Inflammatory macrophage treated with lipopolysaccharide for 1 hour (primary cell): ENCODE measurements at regions not wholly inside any gene's neighbourhood (a gene's known extent, or its start where the extent isn't known, plus 50 kb on each side); places are given as distances from the start of the nearest gene placed in this dataset.
A peak's percentile ranks its signal among the peaks of the same experiment; 100 is the strongest.
"Not testable (repeated sequence)": the region's sequence is repeated elsewhere in the genome, so short reads cannot be mapped to it uniquely, and the experiment has no call there.

Source experiments
- DNase-seq, 2 donors: peaks; one replicate each; pipeline ENCODE4 v3.0.0-alpha.2; 2020 to 2022

GRCh38 chr18:59848002-59848401, 51.8 kb upstream of the PMAIP1 start:
- DNase-seq = no peak

DNA sequence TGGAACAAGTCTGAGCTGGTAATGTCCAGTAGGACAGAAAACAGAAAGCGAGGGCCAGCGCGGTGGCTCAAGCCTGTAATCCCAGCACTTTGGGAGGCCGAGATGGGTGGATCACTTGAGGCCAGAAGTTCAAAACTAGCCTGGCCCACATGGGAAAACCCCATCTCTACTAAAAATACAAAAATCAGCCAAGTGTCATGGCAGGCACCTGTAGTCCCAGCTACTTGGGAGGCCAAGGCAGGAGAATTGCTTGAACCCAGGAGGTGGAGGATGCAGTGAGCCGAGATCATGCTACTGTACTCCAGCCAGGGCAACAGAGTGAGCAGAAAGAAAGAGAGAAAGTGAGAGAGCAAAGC, 52.3 kb upstream of the PMAIP1 start:
- DNase-seq = not testable (repeated sequence)

DNA sequence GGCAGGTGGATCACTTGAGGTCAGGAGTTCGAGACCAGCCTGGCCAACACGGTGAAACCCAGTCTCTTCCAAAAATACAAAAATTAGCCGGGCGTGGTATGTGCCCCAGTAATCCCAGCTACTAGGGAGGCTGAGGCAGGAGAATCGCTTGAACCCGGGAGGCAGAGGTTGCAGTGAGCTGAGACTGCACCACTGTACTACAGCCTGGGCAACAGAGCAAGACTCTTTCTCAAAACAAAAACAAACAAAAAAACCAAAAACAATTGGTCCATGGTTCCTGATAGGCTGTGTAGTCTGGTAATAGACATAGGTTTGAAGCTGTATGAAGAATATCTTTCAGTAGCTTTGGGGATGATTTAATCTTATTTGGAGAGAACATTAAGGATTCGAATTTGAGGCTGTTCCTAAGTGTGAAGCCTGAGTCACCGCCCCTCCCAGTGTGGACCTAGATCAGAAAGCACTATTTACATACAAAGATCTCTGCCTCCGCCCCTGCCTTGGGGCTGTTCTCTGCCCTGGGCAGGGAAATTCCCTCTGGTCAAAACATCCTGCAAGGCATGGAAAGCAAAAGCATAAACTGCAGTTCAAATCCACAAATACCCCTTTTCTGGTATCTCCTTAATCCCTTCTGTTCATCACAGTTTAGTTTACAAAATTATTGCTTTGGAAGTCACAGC, 52.8 kb upstream of the PMAIP1 start:
- DNase-seq = peak; percentile 52 to 60

- no peak for DNase-seq
Observed at GRCh38 chr18:59842947-59843346, 56.8 kb upstream of the PMAIP1 start.

- peak in 1 of 2 donors; percentile 11 for DNase-seq
Observed at GRCh38 chr18:59839931-59840685, 59.7 kb upstream of the PMAIP1 start.

DNA sequence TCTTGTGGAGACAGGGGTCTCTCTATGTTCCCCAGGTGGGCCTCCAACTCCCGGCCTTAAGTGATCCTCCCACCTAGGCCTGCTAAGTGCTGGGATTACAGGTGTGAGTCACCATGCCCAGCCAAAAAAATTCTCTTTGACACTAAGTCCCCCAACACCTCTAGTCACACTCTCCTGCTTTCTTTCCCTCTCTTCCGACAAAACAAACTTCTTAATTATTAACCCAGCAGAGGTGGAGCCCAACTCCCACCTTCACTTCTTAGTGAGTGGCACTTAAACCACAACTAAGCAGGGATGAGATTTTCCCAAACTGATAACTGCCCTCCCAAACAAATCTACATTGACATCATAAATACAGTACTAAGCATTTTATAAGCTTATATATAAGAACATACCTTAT, 60.5 kb upstream of the PMAIP1 start:
- DNase-seq = no peak

DNA sequence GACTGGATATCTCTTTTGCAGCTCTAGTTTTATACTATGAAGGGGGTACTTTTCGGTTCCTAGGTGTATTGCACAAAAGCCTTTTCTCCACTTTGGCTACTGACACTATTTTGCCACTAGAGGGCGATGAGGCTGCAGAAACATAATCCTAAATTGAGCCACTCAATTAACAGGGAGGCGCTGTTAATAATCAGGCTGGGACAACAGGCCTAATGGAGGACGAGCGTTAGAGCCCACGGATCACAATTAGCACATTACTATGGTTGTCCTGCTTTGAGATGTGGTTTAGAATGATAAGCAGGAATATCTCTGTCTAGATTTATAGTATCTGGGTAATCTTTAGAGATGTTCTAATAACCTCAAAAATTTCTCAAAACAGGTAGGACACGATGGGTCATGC, 62.2 kb upstream of the PMAIP1 start:
- peak; percentile 61 to 91 for DNase-seq

- DNase-seq = no peak
Observed at GRCh38 chr18:59835605-59836379, 64.0 kb upstream of the PMAIP1 start.

- DNase-seq = no peak
Observed at GRCh38 chr18:59834267-59834666, 65.5 kb upstream of the PMAIP1 start.

- DNase-seq = no peak
Observed at GRCh38 chr18:59833785-59834184, 66.0 kb upstream of the PMAIP1 start.

GRCh38 chr18:59823596-59824195, 76.1 kb upstream of the PMAIP1 start:
- peak; percentile 8 to 62 for DNase-seq

- no peak for DNase-seq
Observed at GRCh38 chr18:59822612-59823550, 76.9 kb upstream of the PMAIP1 start.

DNA sequence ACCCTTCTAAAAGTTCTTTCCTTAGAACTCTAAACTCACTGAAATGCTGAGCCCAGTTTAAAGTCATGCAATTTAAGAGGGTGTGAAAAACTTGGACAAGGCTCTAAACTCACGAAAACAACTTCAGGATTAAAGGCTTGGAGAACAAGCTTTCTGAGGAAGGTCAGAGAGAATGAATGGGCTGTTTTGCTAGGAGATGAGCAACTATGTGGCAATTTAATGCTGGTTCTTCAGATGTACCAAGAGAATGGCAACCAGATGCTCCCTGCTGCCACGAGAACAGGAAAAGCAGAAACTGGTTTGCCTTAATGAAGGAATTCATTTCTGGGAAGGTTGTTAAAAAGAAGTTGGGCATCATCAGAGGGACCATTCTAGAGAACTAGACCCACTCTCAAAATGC, 77.8 kb upstream of the PMAIP1 start:
- DNase-seq = no peak

DNA sequence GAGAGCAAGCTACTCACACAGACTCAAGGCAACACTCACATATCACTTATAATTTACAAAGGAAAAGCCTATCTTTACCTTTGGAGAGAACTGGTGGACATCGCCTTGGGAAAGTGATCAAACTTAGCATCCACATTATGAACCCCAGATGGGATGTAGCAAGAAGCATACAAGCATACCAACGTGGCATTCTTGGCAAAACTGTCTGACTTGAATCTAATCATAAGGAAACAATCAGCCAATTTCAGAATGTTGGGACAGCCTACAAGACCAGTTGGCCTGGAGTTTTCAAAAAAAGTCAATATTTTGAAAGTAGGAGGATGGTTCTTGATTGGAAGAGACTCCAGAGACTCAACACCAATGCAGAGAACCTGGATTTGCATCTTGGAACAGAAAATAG, 79.1 kb upstream of the PMAIP1 start:
- DNase-seq = no peak

DNA sequence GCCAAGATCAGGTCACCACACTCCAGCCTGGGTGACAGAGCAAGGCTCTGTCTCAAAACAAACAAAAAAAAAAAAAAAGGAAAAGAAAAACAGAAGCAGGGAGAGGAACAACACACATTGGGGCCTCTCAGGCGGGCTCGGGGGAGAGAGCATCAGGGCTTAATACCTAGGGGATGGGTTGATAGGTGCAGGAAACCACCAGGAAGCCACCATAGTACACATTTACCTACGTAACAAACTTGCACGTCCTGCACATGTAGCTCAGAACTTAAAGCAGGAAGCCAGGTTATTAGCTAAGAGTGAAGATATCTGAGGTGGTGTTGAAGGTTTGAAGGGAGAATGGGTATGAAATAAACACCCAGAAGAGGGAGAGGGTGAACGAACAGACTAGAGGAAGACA, 81.0 kb upstream of the PMAIP1 start:
- DNase-seq = no peak

- no peak for DNase-seq
Observed at GRCh38 chr18:59814891-59815290, 84.9 kb upstream of the PMAIP1 start.

DNA sequence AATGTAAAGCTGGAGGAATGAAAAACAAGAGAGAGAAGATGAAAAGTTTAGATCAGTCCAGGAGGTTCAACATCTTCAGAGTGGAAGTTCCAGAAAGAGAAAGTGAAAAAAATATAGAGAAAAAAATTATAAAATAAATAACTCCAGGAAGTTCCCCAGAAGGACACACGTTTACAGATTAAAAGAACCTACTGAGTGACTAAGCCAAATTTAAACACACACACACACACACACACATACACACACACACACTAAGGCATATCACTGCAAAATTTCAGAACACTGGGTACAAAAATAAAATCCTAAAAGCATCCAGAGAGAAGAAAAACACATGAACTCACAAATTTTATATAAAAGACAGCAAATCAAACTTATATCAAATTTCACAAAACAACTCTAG, 85.9 kb upstream of the PMAIP1 start:
- DNase-seq = no peak

DNA sequence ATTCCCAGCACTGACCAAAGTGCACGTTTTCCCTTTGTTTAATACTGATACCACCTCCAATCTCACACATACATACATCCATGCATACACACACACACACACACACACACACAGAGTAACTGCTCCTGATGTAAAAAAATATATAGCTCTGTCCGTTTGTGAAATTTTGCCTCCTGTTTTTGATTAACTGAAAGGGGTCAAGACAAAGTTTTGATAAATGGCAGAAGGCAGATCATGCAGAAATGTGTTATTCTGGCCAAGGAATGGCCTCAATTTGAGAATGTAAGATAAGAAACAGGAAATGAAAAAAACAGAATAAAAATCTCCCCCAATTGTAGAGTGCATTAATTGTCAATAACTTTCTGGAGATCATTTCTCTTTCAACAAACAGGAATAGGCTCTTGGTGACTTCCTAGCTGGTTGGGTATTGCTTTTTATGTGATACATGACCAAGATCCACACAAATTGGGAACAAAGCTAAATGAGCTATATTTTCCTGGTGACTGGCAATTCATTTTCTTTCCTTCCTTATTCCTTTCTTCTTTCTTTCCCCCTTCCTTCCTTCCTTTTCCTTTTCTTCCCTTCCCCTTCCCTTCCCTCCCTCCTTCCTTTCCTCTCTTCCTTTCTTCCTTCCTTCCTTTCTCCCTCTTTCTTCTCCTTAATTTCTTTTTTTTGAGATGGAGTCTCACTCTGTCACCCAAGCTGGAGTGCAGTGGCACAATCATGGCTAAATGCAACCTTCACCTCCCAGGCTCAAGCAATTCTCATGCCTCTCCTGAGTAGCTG, 88.9 kb upstream of the PMAIP1 start:
- no peak for DNase-seq

DNA sequence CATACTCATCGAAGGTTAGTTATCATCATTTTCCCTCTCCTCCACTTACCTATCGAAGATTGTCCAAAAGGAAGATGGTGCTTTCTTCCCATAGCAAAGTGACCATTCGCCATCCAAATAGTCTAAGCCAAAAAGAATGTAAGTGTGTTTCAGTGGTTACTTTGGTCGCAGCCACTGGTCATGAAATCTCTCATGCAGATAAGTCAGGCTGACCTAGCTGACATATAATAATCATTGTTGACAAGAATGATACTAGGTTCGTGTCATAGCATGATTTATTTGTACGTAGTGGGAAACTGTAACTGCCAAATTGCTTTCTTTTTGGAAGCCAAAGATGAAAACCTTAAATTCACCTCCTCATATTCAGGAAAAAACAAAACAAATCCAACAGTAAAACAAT, 89.6 kb upstream of the PMAIP1 start:
- DNase-seq = no peak

GRCh38 chr18:59802031-59802430, 97.8 kb upstream of the PMAIP1 start:
- DNase-seq = no peak

- DNase-seq = no peak
Observed at GRCh38 chr18:59801576-59801975, 98.2 kb upstream of the PMAIP1 start.

- DNase-seq = no peak
Observed at GRCh38 chr18:59800897-59801296, 98.9 kb upstream of the PMAIP1 start.
